NCI-H2227 treated with DMSO at 0.1 percent for 48 hours (cell line): ENCODE measurements at regions not wholly inside any gene's neighbourhood (a gene's known extent, or its start where the extent isn't known, plus 50 kb on each side); places are given as distances from the start of the nearest gene placed in this dataset.
"Not testable (repeated sequence)": the region's sequence is repeated elsewhere in the genome, so short reads cannot be mapped to it uniquely, and the experiment has no call there.

Experiments used
- DNase-seq: peaks from one replicate; lab custom pipeline; 2025; lab: John Stamatoyannopoulos, UW

- DNase-seq, result not testable (repeated sequence)
Observed at GRCh38 chrX:99988532-99988931, 421.5 kb downstream of the PCDH19 start.

GRCh38 chrX:99973572-99974226, 436.4 kb downstream of the PCDH19 start:
- no peak for DNase-seq

- no peak for DNase-seq
Observed at GRCh38 chrX:99939883-99940232, 470.2 kb downstream of the PCDH19 start.

- not testable (repeated sequence) for DNase-seq
Observed at GRCh38 chrX:99939206-99939882, 470.7 kb downstream of the PCDH19 start.

GRCh38 chrX:99938464-99938863, 471.6 kb downstream of the PCDH19 start:
- no peak for DNase-seq

- DNase-seq, result no peak
Observed at GRCh38 chrX:99933865-99934264, 476.2 kb downstream of the PCDH19 start.

GRCh38 chrX:99914635-99915034, 495.4 kb downstream of the PCDH19 start:
- no peak for DNase-seq

- DNase-seq, result no peak
Observed at GRCh38 chrX:99913611-99914010, 496.5 kb downstream of the PCDH19 start.

- no peak for DNase-seq
Observed at GRCh38 chrX:99909946-99910345, 500.1 kb downstream of the PCDH19 start.

- no peak for DNase-seq
Observed at GRCh38 chrX:99901091-99901490, 509.0 kb downstream of the PCDH19 start.

- no peak for DNase-seq
Observed at GRCh38 chrX:99887918-99888317, 522.2 kb downstream of the PCDH19 start.

GRCh38 chrX:99857455-99857854, 552.6 kb downstream of the PCDH19 start:
- no peak for DNase-seq

GRCh38 chrX:99833821-99834220, 576.3 kb downstream of the PCDH19 start:
- DNase-seq, result no peak

GRCh38 chrX:99820197-99820596, 589.9 kb downstream of the PCDH19 start:
- no peak for DNase-seq

GRCh38 chrX:99800016-99800415, 610.1 kb downstream of the PCDH19 start:
- no peak for DNase-seq

GRCh38 chrX:99798936-99799335, 611.1 kb downstream of the PCDH19 start:
- DNase-seq, result no peak

- DNase-seq, result no peak
Observed at GRCh38 chrX:99795495-99795894, 614.6 kb downstream of the PCDH19 start.

GRCh38 chrX:99782516-99783040, 627.5 kb downstream of the PCDH19 start:
- no peak for DNase-seq

- no peak for DNase-seq
Observed at GRCh38 chrX:99777912-99778311, 632.2 kb downstream of the PCDH19 start.

GRCh38 chrX:99761731-99762130, 648.3 kb downstream of the PCDH19 start:
- DNase-seq, result no peak

GRCh38 chrX:99752776-99753175, 657.3 kb downstream of the PCDH19 start:
- no peak for DNase-seq

GRCh38 chrX:99750721-99751120, 659.4 kb downstream of the PCDH19 start:
- no peak for DNase-seq

GRCh38 chrX:99722094-99722493, 688.0 kb downstream of the PCDH19 start:
- no peak for DNase-seq

GRCh38 chrX:99719140-99719539, 690.9 kb downstream of the PCDH19 start:
- no peak for DNase-seq
